IPS DF 6.9 (cell line): ENCODE measurements at regions not wholly inside any gene's neighbourhood (a gene's known extent, or its start where the extent isn't known, plus 50 kb on each side); places are given as distances from the start of the nearest gene placed in this dataset.
A peak's percentile ranks its signal among the peaks of the same experiment; 100 is the strongest.
"Not testable (repeated sequence)": the region's sequence is repeated elsewhere in the genome, so short reads cannot be mapped to it uniquely, and the experiment has no call there.

Experiments
- DNase-seq: peaks from one replicate; pipeline ENCODE4 v3.0.0-alpha.2; 2013; ENCODE audit warnings: low read depth, low spot score
- H3K27ac ChIP-seq: one replicate; pipeline ENCODE4 v1.5.1; 2013; ENCODE audit warnings: low read length, control low read depth
- H3K27me3 ChIP-seq: 2 replicates; pipeline ENCODE4 v1.6.1; 2013; ENCODE audit warnings: mild to moderate bottlenecking, low read length; ENCODE audit not compliant: control insufficient read depth, insufficient read depth
- H3K36me3 ChIP-seq: 2 replicates; pipeline ENCODE4 v1.6.1; 2013; ENCODE audit warnings: low read length; ENCODE audit not compliant: control insufficient read depth, insufficient read depth
- H3K4me1 ChIP-seq: 2 replicates; pipeline ENCODE4 v1.6.1; 2013; ENCODE audit warnings: low read length; ENCODE audit not compliant: control insufficient read depth, insufficient read depth
- H3K4me3 ChIP-seq: 2 replicates; pipeline ENCODE4 v1.5.1; 2013; ENCODE audit warnings: mild to moderate bottlenecking, low read length
- H3K9me3 ChIP-seq: 2 replicates; pipeline ENCODE4 v1.6.1; 2013; ENCODE audit warnings: low read length, inconsistent platforms; ENCODE audit not compliant: control insufficient read depth, insufficient read depth
- WGBS: extraction: QIAGEN DNeasy Blood & Tissue Kit; methylation state at CpG from one replicate; pipeline ENCODE4 v1.1.7; 2013; ENCODE audit warnings: mixed read lengths, missing lambda C conversion rate; ENCODE audit not compliant: insufficient read length, insufficient coverage; 5-methylcytosine and 5-hydroxymethylcytosine counted together

DNA sequence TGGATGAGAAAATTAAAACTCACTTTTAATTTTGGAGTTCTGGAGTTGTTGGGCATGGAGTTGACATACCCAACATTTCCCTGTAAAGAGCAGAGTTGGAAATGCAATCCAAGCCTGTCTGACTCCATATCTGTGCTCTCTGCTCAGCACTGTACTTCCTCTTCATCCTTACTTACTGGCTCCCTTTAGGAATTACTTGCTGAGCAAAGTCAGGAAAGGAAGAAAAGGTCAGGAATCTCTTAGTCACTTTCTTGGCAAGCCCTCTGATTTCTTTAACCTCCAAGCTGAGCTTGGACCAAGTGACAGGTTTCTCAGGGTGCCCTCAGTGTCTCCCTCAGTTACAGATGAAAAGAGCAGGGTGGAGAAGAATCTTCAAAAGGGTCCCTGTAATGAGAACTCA lies 501.5 kb downstream of the ZIC3 start:
- no peak overlapping the region for H3K4me3 ChIP-seq
- no peak for DNase-seq
- no peak overlapping the region for H3K27ac ChIP-seq

DNA sequence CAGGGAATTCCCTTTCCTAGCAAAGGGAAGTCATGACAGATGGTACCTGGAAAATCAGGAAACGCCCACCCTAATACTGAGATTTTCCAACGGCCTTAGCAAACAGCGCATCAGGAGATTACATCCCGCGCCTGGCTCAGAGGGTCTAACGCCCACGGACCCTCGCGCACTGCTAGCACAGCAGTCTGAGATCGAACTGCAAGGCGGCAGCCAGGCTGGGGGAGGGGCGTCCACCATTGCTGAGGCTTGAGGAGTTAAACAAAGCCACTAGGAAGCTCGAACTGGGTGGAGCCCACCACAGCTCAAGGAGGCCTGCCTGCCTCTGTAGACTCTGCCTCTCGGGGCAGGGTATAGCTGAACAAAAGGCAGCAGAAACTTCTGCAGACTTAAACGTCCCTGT lies 507.7 kb downstream of the ZIC3 start:
- Histone ChIP-seq H3K4me1 (no peaks in the 10 kb centered on the region), H3K36me3 (no peaks in the 10 kb centered on the region), H3K9me3 (no peaks in the 10 kb centered on the region), H3K27ac (no peak overlapping the region), H3K27me3 (no peaks in the 10 kb centered on the region), H3K4me3 (no peak overlapping the region)
- WGBS, result no CpG with 5 or more reads among the region's 15 CpGs
- DNase-seq, result no peak

More for the DNA sequence above, 501.5 kb downstream of the ZIC3 start:
- Histone ChIP-seq H3K4me1 (no peaks in the 10 kb centered on the region), H3K36me3 (no peaks in the 10 kb centered on the region), H3K27me3 (no peaks in the 10 kb centered on the region), H3K9me3 (no peaks in the 10 kb centered on the region)

- Histone ChIP-seq H3K27ac (no peak overlapping the region), H3K9me3 (no peaks in the 10 kb centered on the region), H3K27me3 (no peaks in the 10 kb centered on the region), H3K36me3 (no peaks in the 10 kb centered on the region), H3K4me3 (no peak overlapping the region), H3K4me1 (no peaks in the 10 kb centered on the region)
- no peak for DNase-seq
- WGBS, result no CpG with 5 or more reads among the region's 2 CpGs
Observed at GRCh38 chrX:138082251-138082650, 516.3 kb downstream of the ZIC3 start.

DNA sequence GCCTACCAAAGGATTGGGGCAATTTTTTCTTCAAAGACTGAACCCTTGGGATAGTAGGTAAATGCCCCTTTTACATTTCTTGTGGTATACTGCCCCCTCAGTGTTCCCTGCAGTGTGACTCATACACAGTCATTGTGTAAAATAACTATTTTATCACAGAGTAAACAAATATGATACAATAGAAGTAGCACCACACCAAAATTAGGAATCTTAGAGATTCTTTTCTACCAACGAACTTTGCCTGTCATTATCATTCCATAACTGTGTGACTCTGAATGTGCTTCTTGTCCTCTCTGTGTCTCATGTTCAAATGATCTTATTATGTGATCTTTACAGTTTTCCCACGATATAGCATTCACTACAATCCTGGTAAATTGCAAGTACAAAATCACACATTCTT lies 517.0 kb downstream of the ZIC3 start:
- H3K36me3 ChIP-seq, result no peaks in the 10 kb centered on the region
- H3K27me3 ChIP-seq, result no peaks in the 10 kb centered on the region
- no peak for DNase-seq
- H3K27ac ChIP-seq, result no peak overlapping the region
- no peaks in the 10 kb centered on the region for H3K9me3 ChIP-seq
- H3K4me3 ChIP-seq, result no peak overlapping the region
- WGBS, result no CpG with 5 or more reads among the region's 2 CpGs
- no peaks in the 10 kb centered on the region for H3K4me1 ChIP-seq

DNA sequence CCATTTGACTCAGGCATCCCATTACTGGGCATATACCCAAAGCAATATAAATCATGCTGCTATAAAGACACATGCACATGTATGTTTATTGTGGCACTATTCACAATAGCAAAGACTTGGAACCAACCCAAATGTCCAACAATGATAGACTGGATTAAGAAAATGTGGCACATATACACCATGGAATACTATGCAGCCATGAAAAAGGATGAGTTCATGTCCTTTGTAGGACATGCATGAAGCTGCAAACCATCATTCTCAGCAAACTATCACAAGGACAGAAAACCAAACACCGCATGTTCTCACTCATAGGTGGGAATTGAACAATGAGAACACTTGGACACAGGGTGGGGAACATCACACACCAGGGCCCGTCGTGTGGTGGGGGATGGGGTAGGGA lies 545.0 kb downstream of the ZIC3 start:
- H3K27ac ChIP-seq, H3K27me3 ChIP-seq: not testable (repeated sequence)

DNA sequence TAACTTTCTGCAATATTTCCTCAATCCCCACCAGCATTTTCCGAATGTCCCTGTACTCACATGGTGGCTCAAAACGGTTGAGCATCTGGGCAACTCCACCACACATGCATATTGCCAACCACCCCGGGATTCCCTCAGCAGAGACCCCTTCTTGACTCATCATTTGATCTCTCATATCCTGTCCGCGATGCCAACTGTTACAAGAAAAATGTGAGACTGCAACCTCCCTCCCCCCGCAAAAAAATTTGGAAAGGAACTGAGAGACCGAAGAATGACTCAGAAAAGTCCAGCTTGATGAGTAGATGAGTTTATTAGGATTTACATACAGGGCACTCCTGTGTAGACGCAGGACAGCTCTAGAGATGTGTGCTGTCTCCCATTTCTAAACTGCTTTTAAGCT lies 561.4 kb downstream of the ZIC3 start:
- no peak for DNase-seq
- Histone ChIP-seq H3K4me3 (no peak overlapping the region), H3K4me1 (no peaks in the 10 kb centered on the region), H3K27me3 (no peaks in the 10 kb centered on the region), H3K27ac (no peak overlapping the region), H3K9me3 (no peaks in the 10 kb centered on the region), H3K36me3 (no peaks in the 10 kb centered on the region)
- WGBS, result no CpG with 5 or more reads among the region's 8 CpGs

More for the DNA sequence above, 545.0 kb downstream of the ZIC3 start:
- not testable (repeated sequence) for H3K9me3 ChIP-seq, H3K4me3 ChIP-seq, DNase-seq, H3K4me1 ChIP-seq, H3K36me3 ChIP-seq
- no CpG with 5 or more reads among the region's 3 CpGs for WGBS

DNA sequence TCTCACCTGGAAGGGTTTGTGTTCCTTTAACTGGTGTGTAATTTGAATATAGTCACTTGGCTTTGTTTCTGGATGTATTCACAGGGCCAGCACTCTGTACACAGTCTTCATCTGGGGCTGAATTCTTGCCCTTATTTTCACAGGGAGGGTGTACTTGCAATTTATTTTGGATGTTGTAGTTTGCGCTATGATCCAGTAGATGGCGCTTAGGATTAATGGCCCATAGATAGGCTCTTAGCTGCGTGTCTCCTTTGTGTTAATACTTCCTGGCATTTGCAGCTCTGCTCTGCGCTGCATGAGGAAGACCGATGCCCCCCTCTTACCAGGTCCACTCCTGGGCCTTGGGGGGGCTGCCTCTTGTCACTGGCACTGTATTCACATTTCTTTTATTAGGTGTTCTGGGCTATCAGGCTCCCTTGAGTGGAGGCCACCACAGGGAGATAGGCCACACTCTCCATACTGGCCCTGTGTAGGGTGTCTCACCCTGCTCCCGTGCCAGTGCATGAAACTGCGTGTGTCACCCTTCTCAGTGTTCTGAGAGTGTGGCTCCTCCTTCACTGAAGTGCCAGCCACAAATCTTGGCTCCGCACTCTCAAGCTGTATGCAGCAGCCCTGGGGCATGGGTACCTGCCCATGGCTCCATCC lies 562.2 kb downstream of the ZIC3 start:
- H3K4me3 ChIP-seq, result no peak overlapping the region
- no peak overlapping the region for H3K27ac ChIP-seq
- WGBS, result no CpG with 5 or more reads among the region's 8 CpGs
- no peaks in the 10 kb centered on the region for H3K4me1 ChIP-seq
- no peaks in the 10 kb centered on the region for H3K9me3 ChIP-seq
- H3K36me3 ChIP-seq, result no peaks in the 10 kb centered on the region
- H3K27me3 ChIP-seq, result no peaks in the 10 kb centered on the region
- DNase-seq, result peak; percentile 9

- H3K9me3 ChIP-seq, result no peaks in the 10 kb centered on the region
- no peak overlapping the region for H3K27ac ChIP-seq
- H3K4me3 ChIP-seq, result no peak overlapping the region
- no CpG with 5 or more reads among the region's 2 CpGs for WGBS
- DNase-seq, result no peak
- H3K4me1 ChIP-seq, result no peaks in the 10 kb centered on the region
- no peaks in the 10 kb centered on the region for H3K27me3 ChIP-seq
- H3K36me3 ChIP-seq, result no peaks in the 10 kb centered on the region
Observed at GRCh38 chrX:138150709-138151108, 560.8 kb downstream of the FGF13 start.

GRCh38 chrX:138157850-138158249 lies 553.7 kb downstream of the FGF13 start:
- Histone ChIP-seq H3K36me3 (no peaks in the 10 kb centered on the region), H3K27ac (no peak overlapping the region), H3K27me3 (no peaks in the 10 kb centered on the region), H3K4me1 (no peaks in the 10 kb centered on the region), H3K9me3 (no peaks in the 10 kb centered on the region), H3K4me3 (no peak overlapping the region)
- WGBS, result no CpG with 5 or more reads among the region's 2 CpGs
- DNase-seq, result no peak

GRCh38 chrX:138191998-138192397 lies 519.5 kb downstream of the FGF13 start:
- Histone ChIP-seq H3K36me3 (no peaks in the 10 kb centered on the region), H3K4me1 (no peaks in the 10 kb centered on the region), H3K4me3 (no peak overlapping the region), H3K27ac (no peak overlapping the region), H3K27me3 (no peaks in the 10 kb centered on the region), H3K9me3 (no peaks in the 10 kb centered on the region)
- DNase-seq, result peak; percentile 27
- no CpG with 5 or more reads among the region's 1 CpG for WGBS

- no CpG with 5 or more reads among the region's 2 CpGs for WGBS
- Histone ChIP-seq H3K4me1 (no peaks in the 10 kb centered on the region), H3K9me3 (no peaks in the 10 kb centered on the region), H3K27me3 (no peaks in the 10 kb centered on the region), H3K4me3 (no peak overlapping the region), H3K27ac (no peak overlapping the region), H3K36me3 (no peaks in the 10 kb centered on the region)
- no peak for DNase-seq
Observed at GRCh38 chrX:138229718-138230117, 481.8 kb downstream of the FGF13 start.
